ENCODE measurements at regions not wholly inside any gene's neighbourhood (a gene's known extent, or its start where the extent isn't known, plus 50 kb on each side); places are given as distances from the start of the nearest gene placed in this dataset.

DNA sequence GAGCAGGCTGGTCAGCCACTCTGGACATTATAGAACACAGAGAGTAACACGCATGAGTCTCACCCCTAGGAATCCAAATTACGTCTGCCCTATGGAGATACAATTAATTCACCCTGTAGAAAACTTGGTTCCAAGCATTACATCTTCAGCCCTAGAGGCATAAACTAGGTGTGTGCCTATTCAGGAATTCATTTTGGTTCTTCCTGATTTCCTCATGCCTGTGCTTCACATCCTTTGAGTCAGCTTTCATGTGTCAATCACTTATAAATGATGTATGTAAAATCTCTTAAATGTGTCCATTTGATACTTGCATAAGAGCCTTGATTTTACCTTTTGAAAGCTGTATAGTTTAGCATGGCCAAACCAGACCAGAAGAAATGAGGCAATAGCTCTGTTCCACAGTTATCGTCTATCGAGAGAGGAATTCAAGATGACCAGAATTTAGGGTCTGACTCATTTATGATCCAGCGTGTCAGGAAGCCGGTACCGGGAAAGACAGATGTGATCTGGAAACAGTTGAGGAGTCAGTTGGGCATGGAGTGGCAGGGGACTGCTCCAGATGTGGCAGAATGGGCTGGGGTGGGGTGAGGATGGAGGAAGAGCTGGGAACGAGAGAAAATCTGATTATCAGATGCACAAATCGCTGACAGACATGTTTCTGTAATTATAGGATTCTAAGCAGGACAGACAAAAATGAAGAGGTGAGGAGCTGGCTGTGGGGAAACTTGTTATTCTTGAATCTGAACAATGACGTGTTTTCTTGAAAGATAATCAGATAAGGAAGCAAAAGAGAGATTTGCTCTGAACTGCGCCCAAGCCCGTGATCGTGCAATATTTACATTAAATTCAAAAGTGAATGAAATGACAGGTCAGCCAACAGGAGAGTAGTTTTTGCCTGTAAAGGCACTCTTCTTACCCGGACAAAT lies 76.7 kb downstream of the C16orf95 start:
- no peak overlapping the region for H3K27ac Mint-ChIP-seq (ENCODE audit: unreplicated experiment)
- TF ChIP-seq, protein P1, sequence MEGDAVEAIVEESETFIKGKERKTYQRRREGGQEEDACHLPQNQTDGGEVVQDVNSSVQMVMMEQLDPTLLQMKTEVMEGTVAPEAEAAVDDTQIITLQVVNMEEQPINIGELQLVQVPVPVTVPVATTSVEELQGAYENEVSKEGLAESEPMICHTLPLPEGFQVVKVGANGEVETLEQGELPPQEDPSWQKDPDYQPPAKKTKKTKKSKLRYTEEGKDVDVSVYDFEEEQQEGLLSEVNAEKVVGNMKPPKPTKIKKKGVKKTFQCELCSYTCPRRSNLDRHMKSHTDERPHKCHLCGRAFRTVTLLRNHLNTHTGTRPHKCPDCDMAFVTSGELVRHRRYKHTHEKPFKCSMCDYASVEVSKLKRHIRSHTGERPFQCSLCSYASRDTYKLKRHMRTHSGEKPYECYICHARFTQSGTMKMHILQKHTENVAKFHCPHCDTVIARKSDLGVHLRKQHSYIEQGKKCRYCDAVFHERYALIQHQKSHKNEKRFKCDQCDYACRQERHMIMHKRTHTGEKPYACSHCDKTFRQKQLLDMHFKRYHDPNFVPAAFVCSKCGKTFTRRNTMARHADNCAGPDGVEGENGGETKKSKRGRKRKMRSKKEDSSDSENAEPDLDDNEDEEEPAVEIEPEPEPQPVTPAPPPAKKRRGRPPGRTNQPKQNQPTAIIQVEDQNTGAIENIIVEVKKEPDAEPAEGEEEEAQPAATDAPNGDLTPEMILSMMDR (IDR thresholded peaks at IDR 0.05; ENCODE audit: unreplicated experiment): no peak
- DNase-seq (ENCODE audit: low spot score): no peak
- H3K36me3 Mint-ChIP-seq (ENCODE audit: low read depth, unreplicated experiment): no peaks in the 10 kb centered on the region
- H3K9me3 Mint-ChIP-seq (ENCODE audit: unreplicated experiment): no peaks in the 10 kb centered on the region
- H3K4me3 Mint-ChIP-seq (ENCODE audit: unreplicated experiment): no peak overlapping the region
- H3K4me1 Mint-ChIP-seq (ENCODE audit: unreplicated experiment): peaks cover 2% of the 10 kb centered on the region
- peaks cover 3% of the 10 kb centered on the region for H3K27me3 Mint-ChIP-seq (ENCODE audit: unreplicated experiment)

DNA sequence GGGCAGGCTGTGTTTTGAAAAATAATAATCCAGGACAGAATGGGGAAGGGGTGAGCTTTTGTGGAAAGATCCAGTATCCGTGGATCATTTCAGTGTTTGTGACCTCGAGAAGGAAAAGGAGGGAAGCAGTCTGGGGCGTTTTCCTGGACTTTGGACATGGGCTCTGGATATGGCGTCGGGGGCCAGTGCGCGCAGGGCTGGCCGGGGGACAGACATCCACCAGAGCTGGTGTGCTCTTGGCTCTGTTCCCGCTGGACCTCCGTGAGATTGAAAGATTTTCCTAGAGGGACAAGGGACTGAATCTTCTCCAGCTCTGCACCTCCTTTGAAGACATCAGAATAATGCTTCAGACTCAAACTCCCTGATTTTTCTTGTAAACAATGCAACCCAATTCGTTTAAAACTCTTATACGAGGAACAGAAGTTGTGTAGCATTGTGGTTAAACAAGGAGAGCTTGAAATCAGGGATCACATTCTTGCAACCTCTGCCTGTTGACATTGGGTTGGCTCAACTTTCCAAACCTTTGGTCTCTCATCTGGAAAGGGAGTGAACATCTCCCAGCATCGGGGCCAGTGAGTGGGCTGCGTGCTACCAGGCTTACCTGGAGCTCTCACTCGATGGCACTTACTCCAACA lies 75.9 kb downstream of the C16orf95 start:
- Mint-ChIP-seq H3K4me1 (ENCODE audit: unreplicated experiment) (no peaks in the 10 kb centered on the region), H3K27ac (ENCODE audit: unreplicated experiment) (no peak overlapping the region), H3K9me3 (ENCODE audit: unreplicated experiment) (no peaks in the 10 kb centered on the region), H3K36me3 (ENCODE audit: low read depth, unreplicated experiment) (no peaks in the 10 kb centered on the region), H3K4me3 (ENCODE audit: unreplicated experiment) (no peak overlapping the region), H3K27me3 (ENCODE audit: unreplicated experiment) (peaks cover 3% of the 10 kb centered on the region)
- TF ChIP-seq, protein P1 (IDR thresholded peaks at IDR 0.05; ENCODE audit: unreplicated experiment): no peak
- DNase-seq (ENCODE audit: low spot score): no peak

DNA sequence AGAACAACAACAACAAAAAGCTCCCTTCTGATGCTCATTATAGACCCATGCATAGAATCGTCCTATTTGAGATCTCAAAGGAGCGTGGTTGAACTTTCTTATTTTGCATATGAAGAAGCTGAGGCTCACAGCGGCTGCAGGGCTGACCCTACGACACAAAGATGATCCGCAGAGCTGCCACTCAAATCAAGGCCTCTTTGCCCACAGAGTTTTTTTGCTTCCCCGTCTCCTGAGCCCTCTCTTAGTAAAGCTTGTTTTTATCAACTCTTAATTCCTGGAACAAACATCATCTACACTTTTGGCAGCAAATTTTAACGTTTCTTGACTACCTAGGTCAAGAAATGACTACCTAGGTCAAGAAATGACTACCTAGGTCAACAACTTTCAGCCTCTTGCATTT lies 73.7 kb downstream of the C16orf95 start:
- TF ChIP-seq, protein P1 (IDR thresholded peaks at IDR 0.05; ENCODE audit: unreplicated experiment): no peak
- Mint-ChIP-seq H3K9me3 (ENCODE audit: unreplicated experiment) (no peaks in the 10 kb centered on the region), H3K36me3 (ENCODE audit: low read depth, unreplicated experiment) (no peaks in the 10 kb centered on the region), H3K4me1 (ENCODE audit: unreplicated experiment) (no peaks in the 10 kb centered on the region), H3K27ac (ENCODE audit: unreplicated experiment) (no peak overlapping the region), H3K27me3 (ENCODE audit: unreplicated experiment) (peaks cover 2% of the 10 kb centered on the region), H3K4me3 (ENCODE audit: unreplicated experiment) (no peak overlapping the region)
- no peak for DNase-seq (ENCODE audit: low spot score)

DNA sequence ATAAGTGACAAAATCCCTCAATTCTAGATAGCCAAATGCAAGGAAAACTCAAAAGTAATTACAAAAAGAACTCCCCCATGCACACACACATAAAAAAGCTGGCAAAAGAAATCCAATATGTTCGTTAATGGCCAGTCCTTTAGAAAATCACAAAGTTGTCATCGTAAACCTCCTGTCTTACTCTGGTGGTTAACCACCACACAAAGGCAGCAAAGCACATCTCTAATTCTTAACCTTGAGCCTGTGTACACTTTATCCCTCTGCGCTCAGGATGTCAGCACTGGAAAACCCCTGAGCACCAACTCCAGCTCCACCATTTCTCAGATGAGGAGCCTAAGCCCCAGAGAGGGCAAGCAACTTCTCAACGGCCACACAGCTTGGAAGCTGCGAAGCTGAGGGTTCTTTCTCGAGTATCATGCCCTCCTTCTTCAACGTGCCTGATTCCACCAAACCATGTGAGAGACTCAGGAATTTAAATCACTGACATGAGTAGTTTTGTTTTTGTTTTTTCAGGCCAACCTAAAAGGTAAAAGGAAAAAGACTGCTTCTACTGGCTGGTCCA lies 72.5 kb downstream of the C16orf95 start:
- no peaks in the 10 kb centered on the region for H3K4me1 Mint-ChIP-seq (ENCODE audit: unreplicated experiment)
- H3K36me3 Mint-ChIP-seq (ENCODE audit: low read depth, unreplicated experiment): no peaks in the 10 kb centered on the region
- no peak overlapping the region for H3K27ac Mint-ChIP-seq (ENCODE audit: unreplicated experiment)
- no peak for DNase-seq (ENCODE audit: low spot score)
- H3K9me3 Mint-ChIP-seq (ENCODE audit: unreplicated experiment): no peaks in the 10 kb centered on the region
- peaks cover 2% of the 10 kb centered on the region for H3K27me3 Mint-ChIP-seq (ENCODE audit: unreplicated experiment)
- TF ChIP-seq, protein P1 (IDR thresholded peaks at IDR 0.05; ENCODE audit: unreplicated experiment): no peak
- no peak overlapping the region for H3K4me3 Mint-ChIP-seq (ENCODE audit: unreplicated experiment)

Data from endothelial cell (in vitro differentiated cells).